GM12878 (cell line): ENCODE measurements at regions not wholly inside any gene's neighbourhood (a gene's known extent, or its start where the extent isn't known, plus 50 kb on each side); places are given as distances from the start of the nearest gene placed in this dataset.

Experiments
- ATAC-seq: fragments of 200-7000 bp; cut with Tn5 transposase; 3 replicates; pipeline ENCODE4 v1.9.1; 2020; ENCODE audit warnings: mild to moderate bottlenecking, moderate library complexity
- BruUV-seq: library from RNA; stranded (reverse); fragments of 400-500 nt; replicated peaks from 2 replicates; lab custom pipeline; 2021; lab: Mats Ljungman, UMichigan
- CTCF ChIA-PET: fragments of 300-600 bp; sonication (Branson Sonifier 250); formaldehyde crosslinking; extraction: SDS; loops from one replicate; lab custom pipeline; 2021; ENCODE audit warnings: inconsistent platforms; lab: Yijun Ruan, JAX
- POLR2A ChIA-PET: fragments of 350-600 bp; formaldehyde crosslinking; extraction: SDS; loops from one replicate; lab custom pipeline; 2021; ENCODE audit warnings: inconsistent platforms; lab: Charles Lee
- RAD21 ChIA-PET: fragments of 300-600 bp; sonication (Branson Sonifier 250); formaldehyde crosslinking; loops from one replicate; lab custom pipeline; 2023; ENCODE audit warnings: antibody characterized with exemption; ENCODE audit not compliant: unreplicated experiment; lab: Charles Lee
- SMC1A ChIA-PET: fragments of 300-600 bp; sonication (Branson Sonifier 250); formaldehyde crosslinking; loops from one replicate; lab custom pipeline; 2023; ENCODE audit not compliant: unreplicated experiment, uncharacterized antibody; lab: Charles Lee
- DNase-seq: peaks from one replicate; pipeline ENCODE4 v3.0.0-alpha.2; 2011; ENCODE audit warnings: low read depth, low spot score
- FAIRE-seq: peaks from 3 replicates; lab custom pipeline; 2011; peaks lifted over from hg19 to GRCh38; lab: Jason Lieb, UNC
- H2AFZ ChIP-seq: 2 replicates; pipeline ENCODE4 v1.6.0; 2011; ENCODE audit warnings: low read depth, low read length, control low read depth; ENCODE audit not compliant: control insufficient read depth
- H3K27ac ChIP-seq: 2 replicates; pipeline ENCODE4 v1.5.1; 2011; ENCODE audit warnings: control low read depth; ENCODE audit not compliant: control insufficient read depth, insufficient read depth
- H3K27me3 ChIP-seq, 2 experiments: replicated peaks in 1 of 2; 2 replicates each; pipeline versions ENCODE4 v1.6.0 to v1.6.1; 2011; ENCODE audit warnings: low read length in 1 of 2; ENCODE audit not compliant: control insufficient read depth in 2 of 2, insufficient read depth in 2 of 2
- H3K36me3 ChIP-seq, 2 experiments: 2 replicates each; pipeline ENCODE4 v1.5.1; 2011; ENCODE audit warnings: low read length in 1 of 2; ENCODE audit not compliant: control insufficient read depth in 2 of 2, insufficient read depth in 2 of 2
- H3K4me1 ChIP-seq: 2 replicates; pipeline ENCODE4 v1.6.1; 2011; ENCODE audit warnings: mild to moderate bottlenecking, low read length, moderate library complexity, mixed read lengths; ENCODE audit not compliant: control insufficient read depth, insufficient read depth
- H3K4me2 ChIP-seq: 2 replicates; pipeline ENCODE4 v1.6.0; 2011; ENCODE audit warnings: control low read depth; ENCODE audit not compliant: control insufficient read depth, insufficient read depth
- H3K4me3 ChIP-seq: fragments of 200-600 bp; sonication (generic); 2 replicates; pipeline ENCODE4 v1.5.1; 2016
- H3K79me2 ChIP-seq: 2 replicates; pipeline ENCODE4 v1.6.0; 2011; ENCODE audit warnings: low read length; ENCODE audit not compliant: control insufficient read depth, insufficient read depth
- H3K9ac ChIP-seq: 2 replicates; pipeline ENCODE4 v1.8.0; 2011; ENCODE audit warnings: low read length, control low read depth, mixed read lengths; ENCODE audit not compliant: control insufficient read depth, insufficient read depth
- H3K9me3 ChIP-seq: replicated peaks from 3 replicates; pipeline ENCODE4 v1.5.1; 2011; ENCODE audit warnings: mild to moderate bottlenecking, low read length; ENCODE audit not compliant: control insufficient read depth, insufficient read depth
- H4K20me1 ChIP-seq: 2 replicates; pipeline ENCODE4 v1.6.0; 2011; ENCODE audit not compliant: control insufficient read depth, insufficient read depth
- CHD4 ChIP-seq: fragments of 200-600 bp; sonication (generic); IDR thresholded peaks from 2 replicates; pipeline ENCODE4 v1.6.1; 2016; ENCODE audit warnings: mild to moderate bottlenecking
- HCFC1 ChIP-seq: fragments of 150-350 bp; IDR thresholded peaks from 2 replicates; pipeline ENCODE4 v1.6.1; 2014; ENCODE audit warnings: low read length
- MTA2 ChIP-seq: fragments of 450-650 bp; IDR thresholded peaks from 2 replicates; pipeline ENCODE4 v1.6.1; 2016; ENCODE audit warnings: low read depth, mild to moderate bottlenecking, moderate library complexity
- MYB ChIP-seq: fragments of 150-350 bp; IDR thresholded peaks from 2 replicates; pipeline ENCODE4 v1.6.1; 2014; ENCODE audit warnings: mild to moderate bottlenecking, low read depth, low read length, borderline replicate concordance
- PML ChIP-seq: IDR thresholded peaks from 2 replicates; pipeline ENCODE4 v1.6.1; 2012; ENCODE audit warnings: low read length, inconsistent platforms
- POLR2A ChIP-seq: IDR thresholded peaks from 2 replicates; pipeline ENCODE4 v1.6.1; 2011; ENCODE audit warnings: low read depth, mild to moderate bottlenecking, low read length
- RAD21 ChIP-seq: IDR thresholded peaks from 2 replicates; pipeline ENCODE4 v1.6.1; 2011; ENCODE audit warnings: mild to moderate bottlenecking, low read depth, low read length, moderate library complexity; ENCODE audit not compliant: insufficient read depth
- TBL1XR1 ChIP-seq: IDR thresholded peaks from 2 replicates; pipeline ENCODE4 v1.6.1; 2012; ENCODE audit warnings: low read depth, low read length, improper control_type of control experiment
- in situ Hi-C: fragments of 300-500 bp; cut with MboI; formaldehyde crosslinking; loops from 9 replicates; pipeline ENCODE4 v1.14.3; 2018; ENCODE audit warnings: mixed read lengths
- intact Hi-C: fragments of 100-400 bp; cut with micrococcal nuclease; formaldehyde crosslinking; loops from one replicate; pipeline ENCODE4 v1.14.2; 2022; ENCODE audit not compliant: unreplicated experiment
- TF ChIP-seq, protein P1 (sequence below): fragments of 450-650 bp; IDR thresholded peaks from 2 replicates; pipeline ENCODE4 v1.6.1; 2017; ENCODE audit warnings: low read depth, mild to moderate bottlenecking, moderate library complexity
- TF ChIP-seq, protein P2 (sequence below): IDR thresholded peaks from 2 replicates; pipeline ENCODE4 v1.6.1; 2011; ENCODE audit warnings: low read depth, mild to moderate bottlenecking, low read length, moderate library complexity, borderline replicate concordance; ENCODE audit errors: extremely low read depth
- TF ChIP-seq, protein P3 (sequence below): fragments of 450-650 bp; IDR thresholded peaks from 2 replicates; pipeline ENCODE4 v1.6.1; 2014; ENCODE audit warnings: mild to moderate bottlenecking

DNA sequence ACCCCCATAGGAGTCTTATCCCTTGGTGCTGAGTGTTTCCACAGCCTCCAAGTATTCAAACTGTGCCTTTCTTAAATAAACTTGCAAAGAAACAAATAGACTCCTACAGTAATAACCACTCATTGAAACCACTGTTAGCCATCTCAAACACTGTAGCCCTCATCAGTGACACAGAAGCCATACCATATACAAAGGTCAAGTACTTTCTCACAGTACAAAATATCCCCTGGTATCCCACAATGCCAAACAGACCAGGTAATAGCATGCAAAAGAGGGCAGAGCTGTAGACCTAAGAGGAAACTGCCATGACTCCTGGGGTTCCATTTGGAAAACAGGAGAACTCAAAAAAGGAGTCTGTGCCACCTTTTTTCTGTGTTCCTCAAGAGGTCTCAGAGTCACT lies 173.8 kb upstream of the PPP1R2C start:
- Histone ChIP-seq H3K9me3 (no peaks in the 10 kb centered on the region), H3K4me1 (peaks cover 4% of the 10 kb centered on the region; the same call in 1 of the 2 replicates), H2AFZ (no peak overlapping the region), H3K4me3 (no peak overlapping the region), H3K9ac (no peak overlapping the region), H3K27ac (no peak overlapping the region), H4K20me1 (no peaks in the 10 kb centered on the region), H3K27me3 (no peaks in the 10 kb centered on the region), H3K79me2 (no peaks in the 10 kb centered on the region), H3K36me3 (no peaks in the 10 kb centered on the region), H3K4me2 (no peak overlapping the region)
- DNase-seq, result no peak
- intact Hi-C loops (no loop called here), in situ Hi-C loops (no loop called here)
- CTCF ChIA-PET, result no interaction called here
- no peak for TF ChIP-seq RAD21
- no peak for TF ChIP-seq POLR2A
- TF ChIP-seq HCFC1, result no peak
- TF ChIP-seq CHD4, result no peak
- TF ChIP-seq TBL1XR1, result no peak
- TF ChIP-seq PML, result no peak
- no peak for TF ChIP-seq MYB
- TF ChIP-seq, protein P1, sequence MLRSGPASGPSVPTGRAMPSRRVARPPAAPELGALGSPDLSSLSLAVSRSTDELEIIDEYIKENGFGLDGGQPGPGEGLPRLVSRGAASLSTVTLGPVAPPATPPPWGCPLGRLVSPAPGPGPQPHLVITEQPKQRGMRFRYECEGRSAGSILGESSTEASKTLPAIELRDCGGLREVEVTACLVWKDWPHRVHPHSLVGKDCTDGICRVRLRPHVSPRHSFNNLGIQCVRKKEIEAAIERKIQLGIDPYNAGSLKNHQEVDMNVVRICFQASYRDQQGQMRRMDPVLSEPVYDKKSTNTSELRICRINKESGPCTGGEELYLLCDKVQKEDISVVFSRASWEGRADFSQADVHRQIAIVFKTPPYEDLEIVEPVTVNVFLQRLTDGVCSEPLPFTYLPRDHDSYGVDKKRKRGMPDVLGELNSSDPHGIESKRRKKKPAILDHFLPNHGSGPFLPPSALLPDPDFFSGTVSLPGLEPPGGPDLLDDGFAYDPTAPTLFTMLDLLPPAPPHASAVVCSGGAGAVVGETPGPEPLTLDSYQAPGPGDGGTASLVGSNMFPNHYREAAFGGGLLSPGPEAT, result no peak
- SMC1A ChIA-PET, result interaction anchor here (0.8 to 1.8 kb wide), 3 partner anchors 9 to 154 kb away, joined by 3 to 4 read pairs (median 3); no protein-coding TSS in a partner anchor
- RAD21 ChIA-PET, result no interaction called here
- BruUV-seq, result no TSS peak
- POLR2A ChIA-PET, result no interaction called here
- FAIRE-seq, result no peak
- no peak for ATAC-seq

DNA sequence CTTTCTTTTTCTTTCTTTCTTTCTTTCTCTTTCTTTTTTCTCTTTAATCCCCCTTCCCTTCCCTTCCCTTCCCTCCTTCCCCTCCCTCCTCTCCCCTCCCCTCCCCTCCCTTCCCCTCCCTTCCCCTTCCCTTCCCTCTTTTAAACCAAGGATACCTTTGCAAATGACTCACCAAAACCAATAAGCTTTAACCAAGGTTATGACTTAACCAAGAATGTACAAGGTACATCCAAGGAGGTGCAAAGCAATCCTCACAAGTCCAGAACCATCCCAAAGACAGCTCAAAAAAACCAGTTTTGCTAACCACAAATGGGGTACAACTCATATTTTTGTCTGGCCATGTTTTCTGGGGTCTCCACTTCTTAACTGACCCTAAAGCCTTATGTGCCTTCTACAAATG lies 174.7 kb upstream of the PPP1R2C start:
- BruUV-seq, result no TSS peak
- H3K4me3 ChIP-seq, result no peak overlapping the region
- intact Hi-C loops, result no loop called here
- no peaks in the 10 kb centered on the region for H3K9me3 ChIP-seq
- FAIRE-seq (no peak), DNase-seq (no peak), ATAC-seq (no peak)
- no peak overlapping the region for H3K9ac ChIP-seq
- H3K27me3 ChIP-seq, result no peaks in the 10 kb centered on the region
- POLR2A ChIA-PET, result no interaction called here
- no peak overlapping the region for H3K27ac ChIP-seq
- no peaks in the 10 kb centered on the region for H3K79me2 ChIP-seq
- CTCF ChIA-PET, result no interaction called here
- no peaks in the 10 kb centered on the region for H3K36me3 ChIP-seq
- in situ Hi-C loops, result no loop called here
- no peaks in the 10 kb centered on the region for H4K20me1 ChIP-seq
- SMC1A ChIA-PET, result no interaction called here
- H3K4me1 ChIP-seq, result peaks cover 4% of the 10 kb centered on the region; the same call in 1 of the 2 replicates
- RAD21 ChIA-PET, result no interaction called here
- H2AFZ ChIP-seq, result no peak overlapping the region
- no peak overlapping the region for H3K4me2 ChIP-seq
- TF ChIP-seq, protein P2, sequence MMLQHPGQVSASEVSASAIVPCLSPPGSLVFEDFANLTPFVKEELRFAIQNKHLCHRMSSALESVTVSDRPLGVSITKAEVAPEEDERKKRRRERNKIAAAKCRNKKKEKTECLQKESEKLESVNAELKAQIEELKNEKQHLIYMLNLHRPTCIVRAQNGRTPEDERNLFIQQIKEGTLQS, result no peak
- TF ChIP-seq, protein P3, sequence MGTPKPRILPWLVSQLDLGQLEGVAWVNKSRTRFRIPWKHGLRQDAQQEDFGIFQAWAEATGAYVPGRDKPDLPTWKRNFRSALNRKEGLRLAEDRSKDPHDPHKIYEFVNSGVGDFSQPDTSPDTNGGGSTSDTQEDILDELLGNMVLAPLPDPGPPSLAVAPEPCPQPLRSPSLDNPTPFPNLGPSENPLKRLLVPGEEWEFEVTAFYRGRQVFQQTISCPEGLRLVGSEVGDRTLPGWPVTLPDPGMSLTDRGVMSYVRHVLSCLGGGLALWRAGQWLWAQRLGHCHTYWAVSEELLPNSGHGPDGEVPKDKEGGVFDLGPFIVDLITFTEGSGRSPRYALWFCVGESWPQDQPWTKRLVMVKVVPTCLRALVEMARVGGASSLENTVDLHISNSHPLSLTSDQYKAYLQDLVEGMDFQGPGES, result no peak
- TF ChIP-seq MTA2, result no peak
